22Rv1 (cell line): ENCODE measurements at regions not wholly inside any gene's neighbourhood (a gene's known extent, or its start where the extent isn't known, plus 50 kb on each side); places are given as distances from the start of the nearest gene placed in this dataset.

Experiments
- ZFX ChIP-seq: fragments of 450-650 bp; IDR thresholded peaks from 2 replicates; pipeline ENCODE4 v1.6.1; 2017; ENCODE audit warnings: antibody characterized with exemption, borderline replicate concordance
- TF ChIP-seq, protein P1 (sequence below): fragments of 450-650 bp; IDR thresholded peaks from 2 replicates; pipeline ENCODE4 v1.5.1; 2017; ENCODE audit warnings: mild to moderate bottlenecking

DNA sequence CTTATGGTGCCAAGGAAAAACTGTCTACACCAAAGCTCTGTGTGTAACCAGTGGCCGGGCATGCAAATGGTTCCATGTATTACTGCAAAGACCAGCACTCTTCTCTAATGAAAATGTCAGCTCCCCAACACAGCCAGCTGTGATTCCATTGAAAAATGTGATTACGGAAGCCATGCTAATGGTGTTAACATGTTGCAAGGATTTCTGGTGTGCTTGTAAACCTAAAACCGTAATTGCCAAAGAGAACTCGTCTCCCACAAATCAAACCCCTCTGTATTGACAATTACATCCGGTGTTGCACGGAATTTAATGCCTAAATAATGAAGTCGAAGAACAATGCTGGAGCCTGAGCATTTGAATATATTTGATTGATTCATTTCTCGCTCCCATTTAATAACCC is 351.7 kb downstream of the NPIPA8 start:
- TF ChIP-seq, protein P1, sequence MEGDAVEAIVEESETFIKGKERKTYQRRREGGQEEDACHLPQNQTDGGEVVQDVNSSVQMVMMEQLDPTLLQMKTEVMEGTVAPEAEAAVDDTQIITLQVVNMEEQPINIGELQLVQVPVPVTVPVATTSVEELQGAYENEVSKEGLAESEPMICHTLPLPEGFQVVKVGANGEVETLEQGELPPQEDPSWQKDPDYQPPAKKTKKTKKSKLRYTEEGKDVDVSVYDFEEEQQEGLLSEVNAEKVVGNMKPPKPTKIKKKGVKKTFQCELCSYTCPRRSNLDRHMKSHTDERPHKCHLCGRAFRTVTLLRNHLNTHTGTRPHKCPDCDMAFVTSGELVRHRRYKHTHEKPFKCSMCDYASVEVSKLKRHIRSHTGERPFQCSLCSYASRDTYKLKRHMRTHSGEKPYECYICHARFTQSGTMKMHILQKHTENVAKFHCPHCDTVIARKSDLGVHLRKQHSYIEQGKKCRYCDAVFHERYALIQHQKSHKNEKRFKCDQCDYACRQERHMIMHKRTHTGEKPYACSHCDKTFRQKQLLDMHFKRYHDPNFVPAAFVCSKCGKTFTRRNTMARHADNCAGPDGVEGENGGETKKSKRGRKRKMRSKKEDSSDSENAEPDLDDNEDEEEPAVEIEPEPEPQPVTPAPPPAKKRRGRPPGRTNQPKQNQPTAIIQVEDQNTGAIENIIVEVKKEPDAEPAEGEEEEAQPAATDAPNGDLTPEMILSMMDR: no peak
- TF ChIP-seq ZFX: no peak
